ENCODE measurements at regions not wholly inside any gene's neighbourhood (a gene's known extent, or its start where the extent isn't known, plus 50 kb on each side); places are given as distances from the start of the nearest gene placed in this dataset.
"Not testable (repeated sequence)": the region's sequence is repeated elsewhere in the genome, so short reads cannot be mapped to it uniquely, and the experiment has no call there.

- not testable (repeated sequence) for DNase-seq
Observed at GRCh38 chr1:850318-850717, 73.4 kb upstream of the SAMD11 start.

- not testable (repeated sequence) for DNase-seq
Observed at GRCh38 chr1:851398-851797, 72.3 kb upstream of the SAMD11 start.

- not testable (repeated sequence) for DNase-seq
Observed at GRCh38 chr1:851841-852240, 71.9 kb upstream of the SAMD11 start.

- DNase-seq = not testable (repeated sequence)
Observed at GRCh38 chr1:855202-855981, 68.3 kb upstream of the SAMD11 start.

GRCh38 chr1:856541-857057, 67.1 kb upstream of the SAMD11 start:
- DNase-seq = not testable (repeated sequence)

GRCh38 chr1:857926-858648, 65.6 kb upstream of the SAMD11 start:
- peak in 1 of 2 donors; percentile 45 for DNase-seq

GRCh38 chr1:858649-859041, 65.1 kb upstream of the SAMD11 start:
- not testable (repeated sequence) for DNase-seq

GRCh38 chr1:860941-861340, 62.8 kb upstream of the SAMD11 start:
- DNase-seq = not testable (repeated sequence)

- DNase-seq = no peak
Observed at GRCh38 chr1:861714-862113, 62.0 kb upstream of the SAMD11 start.

GRCh38 chr1:862601-863000, 61.1 kb upstream of the SAMD11 start:
- not testable (repeated sequence) for DNase-seq

GRCh38 chr1:865633-866032, 58.1 kb upstream of the SAMD11 start:
- DNase-seq = peak in 1 of 2 donors; percentile 47

- no peak for DNase-seq
Observed at GRCh38 chr1:866095-866494, 57.6 kb upstream of the SAMD11 start.

- not testable (repeated sequence) for DNase-seq
Observed at GRCh38 chr1:866631-867299, 57.0 kb upstream of the SAMD11 start.

GRCh38 chr1:867550-867949, 56.2 kb upstream of the SAMD11 start:
- DNase-seq = not testable (repeated sequence)

GRCh38 chr1:869499-870244, 54.1 kb upstream of the SAMD11 start:
- DNase-seq = peak; percentile 86 to 89
